ENCODE measurements at regions not wholly inside any gene's neighbourhood (a gene's known extent, or its start where the extent isn't known, plus 50 kb on each side); places are given as distances from the start of the nearest gene placed in this dataset.

DNA sequence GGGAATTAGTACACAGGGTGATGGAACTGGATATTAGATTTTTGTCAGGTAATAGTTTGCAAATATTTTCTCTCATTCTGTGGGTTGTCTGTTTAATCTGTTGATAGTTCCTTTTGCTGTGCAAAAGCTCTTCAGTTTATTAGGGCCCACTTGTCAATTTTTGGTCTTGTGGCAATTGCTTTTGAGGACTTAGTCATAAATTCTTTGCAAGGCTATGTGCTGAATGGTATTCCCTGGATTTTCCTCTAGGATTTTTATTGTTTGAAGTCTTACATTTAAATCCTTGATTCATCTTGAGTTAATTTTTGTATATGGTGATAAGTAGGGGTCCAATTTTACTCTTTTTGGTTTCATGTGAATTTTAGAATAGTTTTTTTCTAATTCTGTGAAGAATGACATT lies 111.3 kb downstream of the ARRDC4 start:
- CTCF ChIA-PET = interaction anchor here (1.1 kb wide), 1 partner anchor 13 kb away, joined by 5 read pairs; no protein-coding TSS in a partner anchor
- TF ChIP-seq, protein P1, sequence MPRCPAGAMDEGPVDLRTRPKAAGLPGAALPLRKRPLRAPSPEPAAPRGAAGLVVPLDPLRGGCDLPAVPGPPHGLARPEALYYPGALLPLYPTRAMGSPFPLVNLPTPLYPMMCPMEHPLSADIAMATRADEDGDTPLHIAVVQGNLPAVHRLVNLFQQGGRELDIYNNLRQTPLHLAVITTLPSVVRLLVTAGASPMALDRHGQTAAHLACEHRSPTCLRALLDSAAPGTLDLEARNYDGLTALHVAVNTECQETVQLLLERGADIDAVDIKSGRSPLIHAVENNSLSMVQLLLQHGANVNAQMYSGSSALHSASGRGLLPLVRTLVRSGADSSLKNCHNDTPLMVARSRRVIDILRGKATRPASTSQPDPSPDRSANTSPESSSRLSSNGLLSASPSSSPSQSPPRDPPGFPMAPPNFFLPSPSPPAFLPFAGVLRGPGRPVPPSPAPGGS (IDR thresholded peaks at IDR 0.05) = no peak
- TF ChIP-seq NR3C1 (IDR thresholded peaks at IDR 0.05) (no peak), CBX2 (IDR thresholded peaks at IDR 0.05; ENCODE audit: borderline replicate concordance, low read depth) (no peak), SREBF2 (IDR thresholded peaks at IDR 0.05) (no peak), PHF8 (IDR thresholded peaks at IDR 0.05; ENCODE audit: borderline replicate concordance, low read depth) (no peak), JUNB (IDR thresholded peaks at IDR 0.05) (no peak), FOXS1 (CRISPR knock-in tag; IDR thresholded peaks at IDR 0.05) (no peak), TFCP2L1 (CRISPR knock-in tag; IDR thresholded peaks at IDR 0.05) (no peak), HOXB5 (CRISPR knock-in tag; IDR thresholded peaks at IDR 0.05) (no peak), ZSCAN20 (CRISPR knock-in tag; IDR thresholded peaks at IDR 0.05) (no peak), ESRRA (IDR thresholded peaks at IDR 0.05; ENCODE audit: borderline replicate concordance, low read length) (no peak), CEBPB (IDR thresholded peaks at IDR 0.05) (no peak), HEYL (CRISPR knock-in tag; IDR thresholded peaks at IDR 0.05) (no peak), ZNF302 (CRISPR knock-in tag; IDR thresholded peaks at IDR 0.05) (no peak)
- TF ChIP-seq, protein P2, sequence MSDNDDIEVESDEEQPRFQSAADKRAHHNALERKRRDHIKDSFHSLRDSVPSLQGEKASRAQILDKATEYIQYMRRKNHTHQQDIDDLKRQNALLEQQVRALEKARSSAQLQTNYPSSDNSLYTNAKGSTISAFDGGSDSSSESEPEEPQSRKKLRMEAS (IDR thresholded peaks at IDR 0.05) = no peak
- TF ChIP-seq, protein P3, sequence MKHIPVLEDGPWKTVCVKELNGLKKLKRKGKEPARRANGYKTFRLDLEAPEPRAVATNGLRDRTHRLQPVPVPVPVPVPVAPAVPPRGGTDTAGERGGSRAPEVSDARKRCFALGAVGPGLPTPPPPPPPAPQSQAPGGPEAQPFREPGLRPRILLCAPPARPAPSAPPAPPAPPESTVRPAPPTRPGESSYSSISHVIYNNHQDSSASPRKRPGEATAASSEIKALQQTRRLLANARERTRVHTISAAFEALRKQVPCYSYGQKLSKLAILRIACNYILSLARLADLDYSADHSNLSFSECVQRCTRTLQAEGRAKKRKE (CRISPR knock-in tag; IDR thresholded peaks at IDR 0.05; ENCODE audit: low read depth) = no peak
- TF ChIP-seq, protein P4, sequence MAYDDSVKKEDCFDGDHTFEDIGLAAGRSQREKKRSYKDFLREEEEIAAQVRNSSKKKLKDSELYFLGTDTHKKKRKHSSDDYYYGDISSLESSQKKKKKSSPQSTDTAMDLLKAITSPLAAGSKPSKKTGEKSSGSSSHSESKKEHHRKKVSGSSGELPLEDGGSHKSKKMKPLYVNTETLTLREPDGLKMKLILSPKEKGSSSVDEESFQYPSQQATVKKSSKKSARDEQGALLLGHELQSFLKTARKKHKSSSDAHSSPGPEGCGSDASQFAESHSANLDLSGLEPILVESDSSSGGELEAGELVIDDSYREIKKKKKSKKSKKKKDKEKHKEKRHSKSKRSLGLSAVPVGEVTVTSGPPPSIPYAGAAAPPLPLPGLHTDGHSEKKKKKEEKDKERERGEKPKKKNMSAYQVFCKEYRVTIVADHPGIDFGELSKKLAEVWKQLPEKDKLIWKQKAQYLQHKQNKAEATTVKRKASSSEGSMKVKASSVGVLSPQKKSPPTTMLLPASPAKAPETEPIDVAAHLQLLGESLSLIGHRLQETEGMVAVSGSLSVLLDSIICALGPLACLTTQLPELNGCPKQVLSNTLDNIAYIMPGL (CRISPR knock-in tag; IDR thresholded peaks at IDR 0.05; ENCODE audit: borderline replicate concordance) = no peak
- TF ChIP-seq, protein P5, sequence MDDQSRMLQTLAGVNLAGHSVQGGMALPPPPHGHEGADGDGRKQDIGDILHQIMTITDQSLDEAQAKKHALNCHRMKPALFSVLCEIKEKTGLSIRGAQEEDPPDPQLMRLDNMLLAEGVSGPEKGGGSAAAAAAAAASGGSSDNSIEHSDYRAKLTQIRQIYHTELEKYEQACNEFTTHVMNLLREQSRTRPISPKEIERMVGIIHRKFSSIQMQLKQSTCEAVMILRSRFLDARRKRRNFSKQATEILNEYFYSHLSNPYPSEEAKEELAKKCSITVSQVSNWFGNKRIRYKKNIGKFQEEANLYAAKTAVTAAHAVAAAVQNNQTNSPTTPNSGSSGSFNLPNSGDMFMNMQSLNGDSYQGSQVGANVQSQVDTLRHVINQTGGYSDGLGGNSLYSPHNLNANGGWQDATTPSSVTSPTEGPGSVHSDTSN (IDR thresholded peaks at IDR 0.05) = no peak
- TF ChIP-seq, protein P6, sequence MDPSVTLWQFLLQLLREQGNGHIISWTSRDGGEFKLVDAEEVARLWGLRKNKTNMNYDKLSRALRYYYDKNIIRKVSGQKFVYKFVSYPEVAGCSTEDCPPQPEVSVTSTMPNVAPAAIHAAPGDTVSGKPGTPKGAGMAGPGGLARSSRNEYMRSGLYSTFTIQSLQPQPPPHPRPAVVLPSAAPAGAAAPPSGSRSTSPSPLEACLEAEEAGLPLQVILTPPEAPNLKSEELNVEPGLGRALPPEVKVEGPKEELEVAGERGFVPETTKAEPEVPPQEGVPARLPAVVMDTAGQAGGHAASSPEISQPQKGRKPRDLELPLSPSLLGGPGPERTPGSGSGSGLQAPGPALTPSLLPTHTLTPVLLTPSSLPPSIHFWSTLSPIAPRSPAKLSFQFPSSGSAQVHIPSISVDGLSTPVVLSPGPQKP (IDR thresholded peaks at IDR 0.05; ENCODE audit: low read depth, low read length) = no peak
- FAIRE-seq (no peak), ATAC-seq (no peak), DNase-seq (ENCODE audit: low read depth in 1 of 2, low spot score in 1 of 2) (no peak)
- POLR2A ChIA-PET = no interaction called here
- Histone ChIP-seq H3K9me3 (no peaks in the 10 kb centered on the region), H3K4me3 (no peak overlapping the region), H3K4me1 (no peaks in the 10 kb centered on the region), H3K27ac (no peak overlapping the region), H3K4me2 (no peak overlapping the region)

DNA sequence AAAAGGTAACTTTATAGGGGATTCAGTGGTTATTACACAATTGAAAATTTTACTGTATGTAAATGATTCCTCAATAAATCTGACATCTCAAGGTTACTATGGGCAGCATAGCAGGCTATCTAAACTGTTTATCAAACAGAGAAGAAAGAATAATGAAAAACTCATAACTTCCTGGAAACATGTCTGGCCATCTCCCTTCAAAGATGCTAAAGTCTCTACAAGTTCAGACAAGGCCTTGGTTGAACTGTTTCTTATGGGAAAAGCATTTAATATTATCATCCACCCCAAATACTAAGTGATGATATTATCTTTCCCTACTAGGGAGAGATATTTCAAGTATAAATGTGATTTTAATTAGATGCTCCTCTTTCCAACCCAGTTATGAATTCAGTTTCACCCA lies 114.9 kb downstream of the ARRDC4 start:
- no peak for DNase-seq (ENCODE audit: low read depth in 1 of 2, low spot score in 1 of 2)
- CTCF ChIA-PET = interaction anchor here (1.4 kb wide), 1 partner anchor 9 kb away, joined by 4 read pairs; no protein-coding TSS in a partner anchor
- POLR2A ChIA-PET = no interaction called here
- H3K9me3 ChIP-seq = no peaks in the 10 kb centered on the region
- ATAC-seq = no peak
- H3K4me2 ChIP-seq = no peak overlapping the region
- H3K4me1 ChIP-seq = no peaks in the 10 kb centered on the region
- TF ChIP-seq, protein P5 (IDR thresholded peaks at IDR 0.05) = no peak
- TF ChIP-seq GATA3 (IDR thresholded peaks at IDR 0.05; ENCODE audit: borderline replicate concordance) = no peak
- TF ChIP-seq, protein P4 (CRISPR knock-in tag; IDR thresholded peaks at IDR 0.05; ENCODE audit: borderline replicate concordance) = no peak
- TF ChIP-seq NR3C1 (IDR thresholded peaks at IDR 0.05) = no peak
- no peak for TF ChIP-seq SMC3 (IDR thresholded peaks at IDR 0.05)
- TF ChIP-seq RARB (CRISPR knock-in tag; IDR thresholded peaks at IDR 0.05) = no peak
- no peak for TF ChIP-seq TP53 (CRISPR knock-in tag; IDR thresholded peaks at IDR 0.05)
- TF ChIP-seq RAD21 (conservative IDR thresholded peaks at IDR 0.05 in 1 of 2, IDR thresholded peaks at IDR 0.05 in 1 of 2) = no peak
- no peak for TF ChIP-seq NFE2L2 (conservative IDR thresholded peaks at IDR 0.05; ENCODE audit: low read length)
- TF ChIP-seq, protein P7, sequence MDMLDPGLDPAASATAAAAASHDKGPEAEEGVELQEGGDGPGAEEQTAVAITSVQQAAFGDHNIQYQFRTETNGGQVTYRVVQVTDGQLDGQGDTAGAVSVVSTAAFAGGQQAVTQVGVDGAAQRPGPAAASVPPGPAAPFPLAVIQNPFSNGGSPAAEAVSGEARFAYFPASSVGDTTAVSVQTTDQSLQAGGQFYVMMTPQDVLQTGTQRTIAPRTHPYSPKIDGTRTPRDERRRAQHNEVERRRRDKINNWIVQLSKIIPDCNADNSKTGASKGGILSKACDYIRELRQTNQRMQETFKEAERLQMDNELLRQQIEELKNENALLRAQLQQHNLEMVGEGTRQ (IDR thresholded peaks at IDR 0.05) = no peak
- no peak for TF ChIP-seq CEBPB (IDR thresholded peaks at IDR 0.05)
- TF ChIP-seq ZC3H11A (IDR thresholded peaks at IDR 0.05) = no peak
- FAIRE-seq = no peak
- no peak overlapping the region for H3K4me3 ChIP-seq
- H3K27ac ChIP-seq = no peak overlapping the region

Measured in A549 (cell line).